ENCODE measurements at regions not wholly inside any gene's neighbourhood (a gene's known extent, or its start where the extent isn't known, plus 50 kb on each side); places are given as distances from the start of the nearest gene placed in this dataset.

GRCh38 chr4:53959343-53960120 lies 104.9 kb downstream of the CHIC2 start:
- Mint-ChIP-seq H3K4me3 (no peak overlapping the region), H3K27me3 (ENCODE audit: low read depth, poor library complexity) (no peaks in the 10 kb centered on the region), H3K36me3 (ENCODE audit: low read depth) (no peaks in the 10 kb centered on the region), H3K4me1 (peaks cover 59% of the 10 kb centered on the region), H3K9me3 (no peaks in the 10 kb centered on the region), H3K27ac (peak overlapping the region; percentile 85)
- no peak for TF ChIP-seq CTCF (IDR thresholded peaks at IDR 0.05)
- DNase-seq: peak; percentile 24

- no peak for DNase-seq
- peak overlapping the region; percentile 85 for H3K27ac Mint-ChIP-seq
- peaks cover 32% of the 10 kb centered on the region for H3K4me1 Mint-ChIP-seq
- H3K27me3 Mint-ChIP-seq (ENCODE audit: low read depth, poor library complexity): no peaks in the 10 kb centered on the region
- H3K9me3 Mint-ChIP-seq: no peaks in the 10 kb centered on the region
- H3K36me3 Mint-ChIP-seq (ENCODE audit: low read depth): no peaks in the 10 kb centered on the region
- no peak for TF ChIP-seq CTCF (IDR thresholded peaks at IDR 0.05)
- H3K4me3 Mint-ChIP-seq: no peak overlapping the region
Observed at GRCh38 chr4:53956454-53956853, 108.0 kb downstream of the CHIC2 start.

GRCh38 chr4:53956053-53956452 lies 108.4 kb downstream of the CHIC2 start:
- TF ChIP-seq CTCF (IDR thresholded peaks at IDR 0.05): no peak
- no peaks in the 10 kb centered on the region for H3K9me3 Mint-ChIP-seq
- H3K27me3 Mint-ChIP-seq (ENCODE audit: low read depth, poor library complexity): no peaks in the 10 kb centered on the region
- no peak overlapping the region for H3K4me3 Mint-ChIP-seq
- H3K36me3 Mint-ChIP-seq (ENCODE audit: low read depth): no peaks in the 10 kb centered on the region
- H3K4me1 Mint-ChIP-seq: peaks cover 28% of the 10 kb centered on the region
- peak; percentile 18 for DNase-seq
- H3K27ac Mint-ChIP-seq: peak overlapping the region; percentile 49

- Mint-ChIP-seq H3K4me1 (peaks cover 7% of the 10 kb centered on the region), H3K9me3 (no peaks in the 10 kb centered on the region), H3K27ac (no peak overlapping the region), H3K4me3 (no peak overlapping the region), H3K36me3 (ENCODE audit: low read depth) (no peaks in the 10 kb centered on the region), H3K27me3 (ENCODE audit: low read depth, poor library complexity) (peaks cover 9% of the 10 kb centered on the region)
- no peak for DNase-seq
- no peak for TF ChIP-seq CTCF (IDR thresholded peaks at IDR 0.05)
Observed at GRCh38 chr4:53951414-53951813, 113.0 kb downstream of the CHIC2 start.

GRCh38 chr4:53943345-53944085 lies 120.9 kb downstream of the CHIC2 start:
- Mint-ChIP-seq H3K4me1 (no peaks in the 10 kb centered on the region), H3K27ac (no peak overlapping the region), H3K36me3 (ENCODE audit: low read depth) (peaks cover 14% of the 10 kb centered on the region), H3K4me3 (no peak overlapping the region), H3K27me3 (ENCODE audit: low read depth, poor library complexity) (peaks cover 12% of the 10 kb centered on the region), H3K9me3 (peaks cover 30% of the 10 kb centered on the region)
- DNase-seq: no peak
- TF ChIP-seq CTCF (IDR thresholded peaks at IDR 0.05): no peak

Measured in nephron progenitor cell (in vitro differentiated cells).